Mucosa of rectum (tissue), 2 donors: ENCODE measurements at regions not wholly inside any gene's neighbourhood (a gene's known extent, or its start where the extent isn't known, plus 50 kb on each side); places are given as distances from the start of the nearest gene placed in this dataset.

ENCODE experiments used
- H3K27ac ChIP-seq, 2 donors: one replicate each; pipeline ENCODE4 v1.7.0; 2013; ENCODE audit warnings: inconsistent platforms in 2 of 2, low read depth in 2 of 2, low read length in 2 of 2
- H3K27me3 ChIP-seq, 2 donors: one replicate each; pipeline ENCODE4 v1.7.0; 2013; ENCODE audit warnings: low read length in 2 of 2; ENCODE audit not compliant: control insufficient read depth in 2 of 2, insufficient read depth in 2 of 2
- H3K36me3 ChIP-seq, 2 donors: one replicate each; pipeline ENCODE4 v1.7.0; 2013; ENCODE audit warnings: low read length in 2 of 2; ENCODE audit not compliant: control insufficient read depth in 2 of 2, insufficient read depth in 2 of 2
- H3K4me1 ChIP-seq, 2 donors: one replicate each; pipeline ENCODE4 v1.7.0; 2013; ENCODE audit warnings: low read length in 2 of 2, mild to moderate bottlenecking in 1 of 2; ENCODE audit not compliant: control insufficient read depth in 2 of 2, insufficient read depth in 2 of 2
- H3K4me3 ChIP-seq, 2 donors: one replicate each; pipeline ENCODE4 v1.7.0; 2013; ENCODE audit warnings: low read length in 2 of 2
- H3K9ac ChIP-seq, 2 donors: one replicate each; pipeline ENCODE4 v1.7.0; 2013; ENCODE audit warnings: low read length in 2 of 2, low read depth in 1 of 2, mild to moderate bottlenecking in 1 of 2
- H3K9me3 ChIP-seq, 2 donors: one replicate each; pipeline ENCODE4 v1.7.0; 2013; ENCODE audit warnings: low read length in 2 of 2; ENCODE audit not compliant: control insufficient read depth in 2 of 2
- donor health status: healthy.
- donor health status: Normal muscosa, but diverticular disease.

GRCh38 chr7:79790656-79791262, 337.3 kb upstream of the MAGI2 start:
- H3K9me3 ChIP-seq, result no peaks in the 10 kb centered on the region
- no peak overlapping the region for H3K4me3 ChIP-seq
- H3K4me1 ChIP-seq, result no peaks in the 10 kb centered on the region
- no peaks in the 10 kb centered on the region for H3K27me3 ChIP-seq
- no peak overlapping the region for H3K9ac ChIP-seq
- H3K36me3 ChIP-seq, result no peaks in the 10 kb centered on the region
- no peak overlapping the region for H3K27ac ChIP-seq

- no peaks in the 10 kb centered on the region for H3K27me3 ChIP-seq
- no peak overlapping the region for H3K4me3 ChIP-seq
- no peaks in the 10 kb centered on the region for H3K36me3 ChIP-seq
- H3K9me3 ChIP-seq, result no peaks in the 10 kb centered on the region
- H3K4me1 ChIP-seq, result no peaks in the 10 kb centered on the region
- no peak overlapping the region for H3K9ac ChIP-seq
- H3K27ac ChIP-seq, result no peak overlapping the region
Measured at GRCh38 chr7:79789584-79790345, 336.3 kb upstream of the MAGI2 start.

- Histone ChIP-seq H3K9me3 (no peaks in the 10 kb centered on the region), H3K9ac (no peak overlapping the region), H3K27ac (no peak overlapping the region), H3K4me3 (no peak overlapping the region), H3K27me3 (no peaks in the 10 kb centered on the region), H3K36me3 (no peaks in the 10 kb centered on the region), H3K4me1 (no peaks in the 10 kb centered on the region)
Measured at GRCh38 chr7:79787623-79788022, 334.2 kb upstream of the MAGI2 start.

- Histone ChIP-seq H3K27me3 (no peaks in the 10 kb centered on the region), H3K9ac (no peak overlapping the region), H3K36me3 (no peaks in the 10 kb centered on the region), H3K9me3 (no peaks in the 10 kb centered on the region), H3K27ac (no peak overlapping the region), H3K4me1 (no peaks in the 10 kb centered on the region), H3K4me3 (no peak overlapping the region)
Measured at GRCh38 chr7:79787096-79787495, 333.6 kb upstream of the MAGI2 start.

- no peak overlapping the region for H3K27ac ChIP-seq
- no peaks in the 10 kb centered on the region for H3K9me3 ChIP-seq
- no peak overlapping the region for H3K4me3 ChIP-seq
- H3K9ac ChIP-seq, result no peak overlapping the region
- H3K4me1 ChIP-seq, result no peaks in the 10 kb centered on the region
- H3K36me3 ChIP-seq, result no peaks in the 10 kb centered on the region
- H3K27me3 ChIP-seq, result no peaks in the 10 kb centered on the region
Measured at GRCh38 chr7:79786187-79786586, 332.7 kb upstream of the MAGI2 start.

DNA sequence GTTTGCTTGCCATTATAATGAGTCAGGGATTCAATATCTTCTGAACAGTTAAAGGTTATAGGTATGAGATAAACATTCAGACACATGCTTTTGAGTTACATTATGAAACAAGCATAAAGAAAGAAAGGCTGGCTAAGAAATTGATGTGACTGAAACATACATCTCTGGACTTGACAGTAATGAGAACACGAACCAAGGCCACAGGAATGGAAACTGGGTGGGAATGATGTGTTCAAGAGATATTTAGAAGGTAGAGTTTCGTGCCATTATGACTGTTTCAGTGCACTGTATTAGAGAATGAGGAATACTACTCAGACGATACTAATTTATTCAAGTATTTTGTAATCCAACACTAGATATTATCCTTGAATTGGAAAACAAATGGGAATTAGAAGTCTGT, 332.1 kb upstream of the MAGI2 start:
- Histone ChIP-seq H3K4me1 (no peaks in the 10 kb centered on the region), H3K9me3 (no peaks in the 10 kb centered on the region), H3K36me3 (no peaks in the 10 kb centered on the region), H3K27me3 (no peaks in the 10 kb centered on the region), H3K27ac (no peak overlapping the region), H3K9ac (no peak overlapping the region), H3K4me3 (no peak overlapping the region)

DNA sequence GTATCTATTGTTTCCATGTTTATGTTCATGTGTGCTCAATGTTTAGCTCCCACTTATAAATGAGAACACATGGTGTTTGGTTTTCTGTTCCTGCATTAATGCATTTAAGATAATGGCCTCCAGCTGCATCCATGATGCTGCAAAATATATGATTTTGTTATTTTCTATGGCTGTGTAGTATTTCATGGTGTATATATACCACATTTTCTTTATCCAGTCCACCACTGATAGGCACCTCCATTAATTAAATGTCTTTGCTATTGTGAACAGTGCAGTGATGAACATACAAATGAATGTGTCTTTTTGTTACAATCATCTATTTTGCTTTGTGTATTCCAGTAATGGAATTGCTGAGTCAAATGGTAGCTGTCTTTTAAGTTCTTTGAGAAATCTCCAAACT, 329.4 kb upstream of the MAGI2 start:
- Histone ChIP-seq H3K36me3 (no peaks in the 10 kb centered on the region), H3K4me3 (no peak overlapping the region), H3K27me3 (no peaks in the 10 kb centered on the region), H3K27ac (no peak overlapping the region), H3K9ac (no peak overlapping the region), H3K9me3 (no peaks in the 10 kb centered on the region), H3K4me1 (no peaks in the 10 kb centered on the region)

- H3K27ac ChIP-seq, result no peak overlapping the region
- no peak overlapping the region for H3K4me3 ChIP-seq
- no peaks in the 10 kb centered on the region for H3K4me1 ChIP-seq
- no peaks in the 10 kb centered on the region for H3K27me3 ChIP-seq
- H3K9ac ChIP-seq, result no peak overlapping the region
- no peaks in the 10 kb centered on the region for H3K9me3 ChIP-seq
- H3K36me3 ChIP-seq, result no peaks in the 10 kb centered on the region
Measured at GRCh38 chr7:79782256-79782655, 328.8 kb upstream of the MAGI2 start.

DNA sequence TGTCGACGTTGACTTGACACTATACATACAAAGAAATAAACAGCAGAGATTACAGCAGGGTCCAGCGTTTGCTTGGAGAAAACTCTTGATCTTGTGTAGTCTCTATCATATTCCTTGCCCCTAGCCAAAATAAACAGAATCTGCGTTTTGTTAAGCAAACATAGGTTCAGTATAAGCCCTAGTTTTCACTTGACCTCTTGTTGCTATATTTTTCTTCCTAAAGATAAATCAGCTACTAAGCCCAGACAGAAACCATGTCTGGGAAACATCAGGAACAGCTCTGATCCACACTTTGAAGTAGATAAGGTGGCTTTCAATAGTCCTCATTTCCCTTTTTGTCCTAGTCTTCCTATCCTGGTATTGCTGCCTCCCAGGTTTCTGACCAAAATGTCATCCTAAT, 328.2 kb upstream of the MAGI2 start:
- Histone ChIP-seq H3K4me3 (no peak overlapping the region), H3K36me3 (no peaks in the 10 kb centered on the region), H3K27ac (no peak overlapping the region), H3K9me3 (no peaks in the 10 kb centered on the region), H3K27me3 (no peaks in the 10 kb centered on the region), H3K9ac (no peak overlapping the region), H3K4me1 (no peaks in the 10 kb centered on the region)

DNA sequence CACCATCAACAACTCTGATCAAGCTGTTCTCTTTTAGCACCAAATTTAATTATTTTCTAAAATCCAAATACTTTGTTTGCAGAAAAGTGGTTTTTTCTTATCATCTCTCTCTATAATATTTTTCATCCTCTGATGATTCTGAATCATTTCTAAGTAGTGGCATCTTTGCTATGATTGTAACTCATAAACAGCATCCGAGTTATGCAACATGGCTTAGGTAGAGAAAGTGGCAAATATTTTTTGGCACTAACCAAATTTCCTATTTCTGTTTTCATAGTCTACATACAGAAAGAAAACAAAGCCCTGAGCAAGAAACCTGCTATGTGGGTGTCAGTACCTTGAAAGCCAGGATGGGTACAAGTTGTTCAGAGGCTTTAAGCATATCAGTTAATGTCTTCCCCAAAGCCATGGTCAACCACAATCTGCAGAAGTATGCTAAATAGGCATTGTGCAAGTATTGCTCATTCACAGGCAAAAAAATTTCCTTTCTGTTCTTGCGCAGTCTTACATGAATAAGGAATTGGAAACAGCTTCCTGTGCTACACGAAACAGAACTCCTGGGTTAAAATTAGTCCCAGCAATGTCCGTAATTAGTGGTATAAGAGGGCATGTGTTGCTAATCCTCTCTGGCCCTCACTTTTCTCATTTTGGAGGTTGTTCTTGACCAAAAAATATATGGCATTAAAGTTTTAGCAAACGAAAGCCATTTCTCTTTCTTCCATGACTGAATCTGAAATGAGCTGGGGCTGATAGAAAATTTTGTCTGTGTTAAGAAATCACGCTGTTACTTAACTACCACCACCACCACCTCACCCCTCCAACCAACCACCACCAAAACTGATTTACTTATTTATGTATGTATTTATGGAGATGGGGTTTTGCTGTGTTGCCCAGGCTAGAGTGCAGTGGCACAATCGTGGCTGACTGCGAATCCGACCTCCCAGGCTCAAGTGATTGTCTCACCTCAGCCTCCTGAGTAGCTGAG, 325.6 kb upstream of the MAGI2 start:
- no peaks in the 10 kb centered on the region for H3K36me3 ChIP-seq

More for the DNA sequence above, 325.6 kb upstream of the MAGI2 start:
- Histone ChIP-seq H3K27ac (no peak overlapping the region), H3K9me3 (no peaks in the 10 kb centered on the region), H3K9ac (no peak overlapping the region), H3K27me3 (no peaks in the 10 kb centered on the region), H3K4me3 (no peak overlapping the region), H3K4me1 (no peaks in the 10 kb centered on the region)
